Activated T-helper 17 cell treated with anti-CD3 and anti-CD28 coated beads, Interleukin-2, amount 50 U/mL, for 72 hours (primary cell): ENCODE measurements at regions not wholly inside any gene's neighbourhood (a gene's known extent, or its start where the extent isn't known, plus 50 kb on each side); places are given as distances from the start of the nearest gene placed in this dataset.
"Not testable (repeated sequence)": the region's sequence is repeated elsewhere in the genome, so short reads cannot be mapped to it uniquely, and the experiment has no call there.

ENCODE experiments used
- ATAC-seq: fragments of 150-1000 bp; cut with Tn5 transposase; replicated peaks from 2 replicates; pipeline ENCODE4 v1.10.0; 2021; ENCODE audit warnings: mild to moderate bottlenecking, moderate library complexity
- H3K27ac Mint-ChIP-seq: one replicate; pipeline ENCODE4 v1.8.0; 2022; ENCODE audit warnings: mixed read lengths
- H3K27me3 Mint-ChIP-seq: one replicate; pipeline ENCODE4 v1.8.0; 2022; ENCODE audit warnings: mixed read lengths
- H3K36me3 Mint-ChIP-seq: one replicate; pipeline ENCODE4 v1.8.0; 2022; ENCODE audit warnings: low read depth, mild to moderate bottlenecking, mixed read lengths
- H3K4me1 Mint-ChIP-seq: one replicate; pipeline ENCODE4 v1.8.0; 2022; ENCODE audit warnings: mixed read lengths
- H3K4me3 Mint-ChIP-seq: one replicate; pipeline ENCODE4 v1.8.0; 2022; ENCODE audit warnings: mild to moderate bottlenecking, mixed read lengths
- H3K9me3 Mint-ChIP-seq: one replicate; pipeline ENCODE4 v1.8.0; 2022; ENCODE audit warnings: mixed read lengths

DNA sequence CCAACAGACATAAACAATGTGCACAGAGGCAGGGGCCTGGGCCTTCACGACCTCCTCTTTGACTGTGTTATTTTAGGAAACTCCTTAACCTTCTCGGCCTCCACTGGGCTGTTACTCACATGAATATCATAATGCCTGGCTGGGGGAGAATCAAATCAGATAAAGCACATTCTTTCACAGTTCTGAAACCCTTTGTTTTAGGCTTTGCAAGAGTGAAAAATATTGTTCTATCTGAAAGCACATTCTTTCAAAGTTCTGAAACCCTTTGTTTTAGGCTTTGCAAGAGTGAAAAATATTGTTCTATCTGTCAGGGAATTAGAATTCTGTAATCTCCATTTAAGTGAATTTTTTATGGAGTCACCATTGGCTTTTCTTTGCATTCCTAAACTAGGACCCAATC is 50.7 kb upstream of the SYNDIG1 start:
- Mint-ChIP-seq H3K36me3 (no peaks in the 10 kb centered on the region), H3K4me1 (no peaks in the 10 kb centered on the region), H3K4me3 (no peak overlapping the region), H3K27ac (no peak overlapping the region), H3K9me3 (peaks cover 12% of the 10 kb centered on the region), H3K27me3 (peaks cover 4% of the 10 kb centered on the region)
- no peak for ATAC-seq

DNA sequence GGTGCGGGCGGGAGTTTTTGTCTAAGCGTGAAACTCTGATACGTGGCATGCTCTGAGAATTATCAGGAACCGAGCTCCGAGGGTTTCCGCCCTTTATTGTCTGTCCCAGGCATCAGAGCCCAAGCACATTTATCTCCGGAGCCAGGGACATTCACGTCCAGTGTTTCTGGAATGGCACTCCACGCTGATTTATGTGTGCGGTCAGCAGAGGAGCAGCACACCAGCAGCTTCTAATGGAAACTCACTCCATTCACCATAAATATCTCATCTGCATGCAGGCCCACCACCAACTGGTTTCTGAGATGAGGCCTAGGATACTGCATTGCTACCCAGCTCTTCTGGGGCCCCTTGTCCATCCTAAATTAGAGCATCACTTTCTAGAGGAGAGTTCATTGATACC is 51.9 kb upstream of the SYNDIG1 start:
- Mint-ChIP-seq H3K36me3 (no peaks in the 10 kb centered on the region), H3K9me3 (peaks cover 12% of the 10 kb centered on the region), H3K4me1 (no peaks in the 10 kb centered on the region), H3K27ac (no peak overlapping the region), H3K4me3 (no peak overlapping the region), H3K27me3 (peaks cover 1% of the 10 kb centered on the region)
- no peak for ATAC-seq

DNA sequence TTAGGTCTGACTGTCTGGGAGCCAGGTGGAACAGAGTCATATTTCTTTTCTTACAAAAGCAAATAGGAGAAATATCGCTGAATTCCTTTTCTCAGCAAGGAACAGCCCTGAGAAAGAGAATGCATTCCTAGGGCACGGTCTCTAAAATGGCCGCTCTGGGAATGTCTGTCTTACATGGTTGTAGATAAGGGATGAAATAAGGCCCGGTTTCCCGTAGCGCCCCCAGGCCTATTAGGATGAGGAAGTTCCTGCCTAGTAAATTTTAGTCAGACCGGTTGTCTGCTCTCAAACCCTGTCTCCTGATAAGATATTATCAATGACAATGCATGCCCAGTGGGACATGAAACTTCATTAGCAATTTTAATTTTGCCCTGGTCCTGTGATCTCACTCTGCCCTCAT is 54.0 kb upstream of the SYNDIG1 start:
- not testable (repeated sequence) for H3K36me3 Mint-ChIP-seq, H3K27ac Mint-ChIP-seq, H3K4me3 Mint-ChIP-seq, H3K4me1 Mint-ChIP-seq, ATAC-seq, H3K27me3 Mint-ChIP-seq
- peaks cover 12% of the 10 kb centered on the region for H3K9me3 Mint-ChIP-seq

DNA sequence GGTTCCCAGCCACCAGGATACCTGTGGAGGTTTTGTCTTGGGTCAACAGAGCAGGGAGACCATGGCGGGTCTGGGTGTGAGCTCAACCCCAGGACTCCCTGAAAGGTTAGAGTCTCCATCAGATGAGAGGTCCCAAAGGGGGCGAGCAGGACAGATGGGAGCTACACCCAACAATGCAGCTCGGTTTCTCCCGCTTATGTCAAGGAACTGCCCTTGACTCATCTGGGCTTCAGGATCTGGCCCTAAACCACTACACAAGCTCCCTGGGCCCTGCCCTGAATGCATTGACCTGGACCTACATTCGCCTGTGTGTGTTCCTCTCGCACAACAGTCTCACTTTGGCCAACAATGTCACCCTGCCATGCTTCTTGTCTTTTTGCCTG is 57.6 kb upstream of the SYNDIG1 start:
- ATAC-seq, result no peak
- no peak overlapping the region for H3K4me3 Mint-ChIP-seq
- H3K4me1 Mint-ChIP-seq, result no peaks in the 10 kb centered on the region
- no peaks in the 10 kb centered on the region for H3K36me3 Mint-ChIP-seq
- no peak overlapping the region for H3K27ac Mint-ChIP-seq
- H3K27me3 Mint-ChIP-seq, result peaks cover 14% of the 10 kb centered on the region
- peaks cover 8% of the 10 kb centered on the region for H3K9me3 Mint-ChIP-seq

DNA sequence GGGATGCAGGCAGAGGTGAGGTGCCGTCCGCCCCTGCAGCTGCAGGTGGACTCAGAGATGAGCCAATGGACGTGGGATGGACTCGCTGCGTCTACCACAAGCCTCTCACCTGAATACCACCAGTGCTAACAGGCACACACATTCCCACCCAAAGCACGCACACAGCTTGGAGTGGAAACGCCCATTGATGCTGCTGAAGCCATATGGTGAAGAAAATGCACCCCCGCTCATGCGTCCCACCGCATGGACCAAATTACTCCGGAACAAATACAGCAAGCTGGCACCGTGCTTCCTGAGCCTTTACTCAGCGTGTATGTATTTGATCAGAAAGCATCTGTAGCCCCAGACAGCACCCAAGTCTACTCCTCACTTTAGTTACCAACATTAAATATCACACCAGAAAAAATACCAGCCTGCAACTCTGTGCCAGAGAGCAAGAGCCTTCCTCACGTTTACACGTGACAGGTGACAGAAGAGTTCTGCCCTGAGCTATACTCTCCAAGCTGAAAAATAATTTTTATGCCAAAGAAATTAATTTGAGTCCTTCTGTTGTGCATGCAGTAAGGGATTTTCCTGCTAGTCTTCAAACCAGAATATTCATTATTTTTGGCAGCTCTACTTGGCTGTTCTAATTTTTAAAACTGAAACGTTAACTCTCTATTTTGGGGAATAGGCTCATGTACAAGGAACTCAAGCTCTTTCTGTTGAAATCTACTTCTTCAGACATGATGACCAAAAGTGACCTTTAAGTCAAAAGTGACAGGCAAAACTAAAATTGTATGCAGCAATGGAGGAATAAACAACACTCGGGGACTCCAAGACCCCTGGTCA is 58.2 kb upstream of the SYNDIG1 start:
- Mint-ChIP-seq H3K9me3 (peaks cover 4% of the 10 kb centered on the region), H3K4me1 (no peaks in the 10 kb centered on the region), H3K36me3 (no peaks in the 10 kb centered on the region), H3K4me3 (no peak overlapping the region), H3K27me3 (peaks cover 18% of the 10 kb centered on the region), H3K27ac (no peak overlapping the region)
- ATAC-seq, result no peak

DNA sequence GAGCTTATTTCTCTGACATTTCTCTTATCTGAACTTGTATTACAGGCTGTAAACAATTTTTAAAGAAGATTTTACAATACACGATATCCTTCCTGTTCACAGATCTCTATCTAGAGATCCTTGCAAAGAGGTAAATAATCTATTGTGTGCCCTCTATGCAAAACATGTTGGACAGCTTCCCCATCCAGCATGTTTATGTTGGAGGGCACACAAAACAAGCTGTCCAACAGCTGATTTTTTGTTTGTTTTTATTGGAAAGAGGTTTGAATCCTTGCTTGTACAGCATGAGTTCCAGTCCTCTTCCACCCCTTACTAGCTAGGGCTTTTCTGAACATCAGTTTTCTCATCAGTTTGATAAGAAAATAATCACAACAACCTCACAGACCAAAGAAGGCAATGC is 62.3 kb upstream of the SYNDIG1 start:
- Mint-ChIP-seq H3K4me1 (no peaks in the 10 kb centered on the region), H3K36me3 (no peaks in the 10 kb centered on the region), H3K4me3 (no peak overlapping the region), H3K9me3 (no peaks in the 10 kb centered on the region), H3K27ac (no peak overlapping the region), H3K27me3 (peaks cover 30% of the 10 kb centered on the region)
- ATAC-seq, result no peak

DNA sequence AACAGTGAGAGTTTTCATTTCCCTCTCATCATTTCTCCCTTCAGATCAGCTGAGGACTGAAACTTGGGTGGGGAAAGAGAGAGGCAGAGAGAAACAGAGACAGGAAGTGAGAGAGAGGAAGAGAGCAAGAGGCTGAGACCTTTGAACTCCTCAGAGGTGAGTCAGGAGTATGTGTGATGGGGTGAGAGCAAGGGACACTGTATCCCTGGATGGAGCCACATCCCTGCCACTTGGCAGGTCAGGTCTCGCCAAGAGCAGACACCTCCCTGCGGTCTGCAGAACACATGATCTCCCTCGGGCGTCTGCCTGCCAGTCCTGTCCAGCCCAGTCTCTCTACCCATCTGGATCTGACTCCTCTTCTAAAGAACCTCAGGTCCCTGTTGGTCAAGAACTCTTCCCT is 62.7 kb upstream of the SYNDIG1 start:
- peaks cover 30% of the 10 kb centered on the region for H3K27me3 Mint-ChIP-seq
- H3K9me3 Mint-ChIP-seq, result no peaks in the 10 kb centered on the region
- no peak overlapping the region for H3K27ac Mint-ChIP-seq
- H3K4me1 Mint-ChIP-seq, result no peaks in the 10 kb centered on the region
- no peaks in the 10 kb centered on the region for H3K36me3 Mint-ChIP-seq
- ATAC-seq, result no peak
- H3K4me3 Mint-ChIP-seq, result no peak overlapping the region

DNA sequence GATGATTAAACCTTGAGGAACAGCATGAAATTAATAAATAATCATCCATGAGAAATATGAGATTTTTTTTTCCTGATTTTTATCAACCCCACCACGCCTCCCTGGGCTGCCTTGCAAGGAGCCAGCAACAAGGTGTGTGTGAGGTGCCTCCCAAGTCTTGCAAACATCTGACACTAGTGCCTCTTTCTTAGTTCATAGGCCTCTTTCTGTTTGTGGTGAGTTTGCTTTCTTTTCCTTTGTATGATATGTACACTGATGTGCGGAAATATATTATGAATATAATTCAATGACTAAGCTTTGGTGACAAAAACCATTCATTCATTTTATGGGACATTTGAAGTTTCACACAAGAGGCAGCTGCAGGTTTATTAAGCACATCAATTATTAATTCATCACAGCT is 63.2 kb upstream of the SYNDIG1 start:
- Mint-ChIP-seq H3K4me1 (no peaks in the 10 kb centered on the region), H3K4me3 (no peak overlapping the region), H3K36me3 (no peaks in the 10 kb centered on the region), H3K27me3 (peaks cover 30% of the 10 kb centered on the region), H3K27ac (no peak overlapping the region), H3K9me3 (no peaks in the 10 kb centered on the region)
- ATAC-seq, result no peak

DNA sequence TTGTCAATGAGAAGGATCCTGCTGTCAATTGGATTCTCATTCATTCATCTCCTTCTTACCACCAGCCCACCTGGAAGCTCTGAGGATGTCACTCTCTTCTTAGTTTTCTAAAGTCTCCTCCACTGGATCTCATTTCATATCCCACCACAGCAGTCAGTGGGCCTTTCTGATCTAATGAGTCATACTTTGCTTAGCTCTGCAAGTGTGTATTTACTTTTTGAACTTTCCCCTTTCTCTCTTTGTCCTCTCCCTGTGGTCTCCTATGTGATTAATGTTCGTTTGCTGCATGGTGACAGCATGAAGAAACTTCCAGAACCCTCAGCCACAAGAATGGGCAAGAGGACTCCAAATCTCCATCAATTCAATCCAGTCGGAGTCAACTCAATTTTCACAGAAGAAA is 63.6 kb upstream of the SYNDIG1 start:
- Mint-ChIP-seq H3K27ac (no peak overlapping the region), H3K36me3 (no peaks in the 10 kb centered on the region), H3K9me3 (no peaks in the 10 kb centered on the region), H3K4me1 (no peaks in the 10 kb centered on the region), H3K4me3 (no peak overlapping the region), H3K27me3 (peaks cover 34% of the 10 kb centered on the region)
- no peak for ATAC-seq

DNA sequence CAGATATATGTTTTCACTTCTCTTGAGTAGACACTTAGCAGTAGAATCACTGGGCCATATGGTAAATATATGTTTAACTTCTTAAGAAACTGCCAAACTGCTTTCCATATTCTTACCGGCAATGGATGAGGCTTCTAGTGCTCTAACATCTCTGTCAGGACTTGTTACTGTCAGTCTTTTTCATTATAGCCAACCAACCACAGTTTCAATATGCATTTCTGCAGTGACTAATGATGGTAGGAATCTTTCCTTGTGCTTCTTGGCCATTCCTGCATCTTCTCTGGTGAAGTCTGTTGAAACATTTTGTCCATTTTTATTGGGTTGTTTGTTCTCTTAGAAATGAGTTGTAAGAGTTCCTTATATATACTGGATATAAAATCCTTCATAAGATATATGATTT is 66.0 kb upstream of the SYNDIG1 start:
- Mint-ChIP-seq H3K27ac (no peak overlapping the region), H3K27me3 (peaks cover 32% of the 10 kb centered on the region), H3K36me3 (no peaks in the 10 kb centered on the region), H3K4me3 (no peak overlapping the region), H3K4me1 (no peaks in the 10 kb centered on the region), H3K9me3 (peaks cover 6% of the 10 kb centered on the region)
- ATAC-seq, result no peak

DNA sequence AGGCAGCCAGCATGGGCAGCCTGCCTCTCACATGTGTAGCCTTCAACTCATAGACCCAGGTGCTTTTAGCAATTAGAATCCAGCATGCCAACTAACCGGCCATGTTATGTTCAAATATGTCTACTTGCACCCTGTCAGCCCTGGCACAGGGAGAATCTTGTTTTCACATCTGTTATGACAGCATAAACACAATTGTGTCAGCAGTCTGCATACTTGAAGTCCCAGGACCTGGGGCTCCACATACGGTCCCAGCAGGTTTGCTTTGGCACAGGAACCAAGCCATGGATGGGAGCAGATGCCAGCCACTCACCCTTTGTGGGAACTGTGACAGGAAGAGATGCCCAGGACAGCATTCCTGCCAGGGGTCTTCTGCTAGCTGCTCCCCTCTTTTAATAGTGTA is 67.2 kb upstream of the SYNDIG1 start:
- no peak for ATAC-seq
- no peak overlapping the region for H3K27ac Mint-ChIP-seq
- peaks cover 27% of the 10 kb centered on the region for H3K27me3 Mint-ChIP-seq
- no peaks in the 10 kb centered on the region for H3K4me1 Mint-ChIP-seq
- H3K9me3 Mint-ChIP-seq, result peaks cover 10% of the 10 kb centered on the region
- H3K36me3 Mint-ChIP-seq, result no peaks in the 10 kb centered on the region
- no peak overlapping the region for H3K4me3 Mint-ChIP-seq

DNA sequence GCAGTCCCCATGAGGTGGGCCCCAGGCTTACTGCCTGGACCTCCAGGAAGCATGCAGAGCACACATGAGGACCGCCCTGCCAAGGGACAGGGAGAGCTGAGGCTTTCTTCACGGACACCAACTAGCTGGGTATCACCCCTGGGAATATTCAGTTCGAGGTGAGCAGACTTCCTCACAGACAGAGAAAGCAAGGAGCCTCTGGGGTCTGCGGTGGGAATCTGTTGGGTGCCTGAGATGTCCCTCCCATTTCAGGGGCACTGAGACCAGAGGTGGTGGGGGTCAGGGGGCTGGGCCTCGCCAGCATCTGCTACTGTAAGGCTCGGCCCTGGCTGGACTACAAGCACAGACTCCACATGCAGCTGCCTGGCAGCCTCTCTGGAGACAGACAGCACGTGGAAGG is 74.3 kb upstream of the SYNDIG1 start:
- H3K4me3 Mint-ChIP-seq, result no peak overlapping the region
- H3K36me3 Mint-ChIP-seq, result no peaks in the 10 kb centered on the region
- peaks cover 4% of the 10 kb centered on the region for H3K27me3 Mint-ChIP-seq
- H3K27ac Mint-ChIP-seq, result no peak overlapping the region
- H3K4me1 Mint-ChIP-seq, result no peaks in the 10 kb centered on the region
- H3K9me3 Mint-ChIP-seq, result peaks cover 10% of the 10 kb centered on the region
- ATAC-seq, result no peak

DNA sequence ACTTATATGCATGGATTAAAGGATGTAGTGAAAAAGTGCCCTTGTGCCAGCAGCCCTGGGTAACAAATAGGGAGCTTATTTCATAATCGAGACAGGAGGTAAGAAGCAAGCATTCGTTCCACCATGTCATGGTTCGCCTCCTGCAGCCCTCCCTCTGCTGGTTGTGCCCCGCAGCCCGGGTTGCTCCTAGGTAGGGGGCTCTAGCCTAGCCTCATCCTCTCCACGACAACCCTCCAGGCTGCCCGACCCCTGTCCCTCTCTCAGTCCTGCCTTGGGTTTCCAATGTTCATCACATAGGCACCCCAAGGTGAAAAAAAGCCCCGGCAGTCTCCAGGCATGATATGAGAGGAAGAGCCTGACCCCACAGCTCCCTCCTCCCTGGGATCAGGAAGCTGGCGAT is 75.5 kb upstream of the SYNDIG1 start:
- H3K4me1 Mint-ChIP-seq, result no peaks in the 10 kb centered on the region
- peaks cover 6% of the 10 kb centered on the region for H3K9me3 Mint-ChIP-seq
- ATAC-seq, result no peak
- H3K27ac Mint-ChIP-seq, result no peak overlapping the region
- H3K4me3 Mint-ChIP-seq, result no peak overlapping the region
- no peaks in the 10 kb centered on the region for H3K36me3 Mint-ChIP-seq
- no peaks in the 10 kb centered on the region for H3K27me3 Mint-ChIP-seq

DNA sequence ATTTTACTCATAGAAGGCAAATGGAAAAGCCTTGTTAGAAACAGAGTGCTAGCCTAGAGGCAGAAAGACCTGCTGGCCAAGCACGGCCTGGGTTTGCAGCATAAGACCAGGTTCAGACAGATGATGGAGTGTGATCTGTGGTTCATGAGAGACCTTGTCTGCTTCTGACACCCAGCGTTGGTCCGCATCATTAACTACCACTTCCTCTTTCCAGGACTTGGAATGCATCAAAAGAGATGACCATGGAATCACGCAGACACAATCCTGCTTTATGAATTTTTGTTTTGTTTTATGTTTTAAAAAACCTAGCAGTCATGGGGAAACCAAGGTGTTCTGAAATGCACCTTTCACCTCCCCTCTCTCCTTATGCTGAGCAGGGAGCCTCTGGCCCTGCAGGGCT is 76.8 kb upstream of the SYNDIG1 start:
- no peak overlapping the region for H3K27ac Mint-ChIP-seq
- H3K4me3 Mint-ChIP-seq, result no peak overlapping the region
- H3K36me3 Mint-ChIP-seq, result no peaks in the 10 kb centered on the region
- no peaks in the 10 kb centered on the region for H3K4me1 Mint-ChIP-seq
- no peak for ATAC-seq
- no peaks in the 10 kb centered on the region for H3K27me3 Mint-ChIP-seq
- H3K9me3 Mint-ChIP-seq, result no peaks in the 10 kb centered on the region

DNA sequence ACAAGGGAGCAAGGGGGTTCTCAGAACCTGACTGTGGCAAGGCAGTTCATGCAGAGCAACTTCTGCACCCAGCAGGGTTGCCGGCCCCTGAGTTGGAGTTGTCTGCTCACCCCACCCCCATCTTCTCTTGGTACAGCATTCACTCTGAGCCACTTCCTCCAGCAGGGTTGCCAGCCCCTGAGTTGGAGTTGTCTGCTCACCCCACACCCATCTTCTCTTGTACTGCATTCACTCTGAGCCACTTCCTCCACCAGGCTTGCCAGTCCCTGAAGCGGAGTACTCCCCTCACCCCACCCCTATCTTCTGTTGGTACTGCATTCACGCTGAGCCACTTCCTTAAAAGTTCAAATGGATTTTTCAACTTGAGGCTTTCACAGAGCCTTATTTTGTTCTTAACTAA is 79.7 kb upstream of the SYNDIG1 start:
- H3K27me3 Mint-ChIP-seq, result no peaks in the 10 kb centered on the region
- H3K4me1 Mint-ChIP-seq, result no peaks in the 10 kb centered on the region
- H3K27ac Mint-ChIP-seq, result no peak overlapping the region
- no peaks in the 10 kb centered on the region for H3K9me3 Mint-ChIP-seq
- no peak for ATAC-seq
- H3K36me3 Mint-ChIP-seq, result no peaks in the 10 kb centered on the region
- no peak overlapping the region for H3K4me3 Mint-ChIP-seq
